MM.1S (cell line): ENCODE measurements at regions not wholly inside any gene's neighbourhood (a gene's known extent, or its start where the extent isn't known, plus 50 kb on each side); places are given as distances from the start of the nearest gene placed in this dataset.

Experiments used
- DNase-seq: peaks from one replicate; pipeline ENCODE4 v3.0.0-alpha.2; 2015
- H2AFZ ChIP-seq: fragments of 300-600 bp; sonication (generic); 2 replicates; pipeline ENCODE4 v1.6.0; 2016; ENCODE audit warnings: antibody characterized with exemption, low read length
- H3F3A ChIP-seq: fragments of 300-600 bp; sonication (generic); 2 replicates; pipeline ENCODE4 v1.6.1; 2016; ENCODE audit warnings: mild to moderate bottlenecking, antibody characterized with exemption, low read length, moderate library complexity, mixed read lengths; ENCODE audit not compliant: insufficient read depth
- H3K27ac ChIP-seq: fragments of 300-600 bp; sonication (generic); 2 replicates; pipeline ENCODE4 v1.5.1; 2016; ENCODE audit warnings: mild to moderate bottlenecking, low read length
- H3K27me3 ChIP-seq: fragments of 300-600 bp; sonication (generic); replicated peaks from 2 replicates; pipeline ENCODE4 v1.6.0; 2016; ENCODE audit warnings: low read length; ENCODE audit not compliant: insufficient read depth
- H3K36me3 ChIP-seq: fragments of 300-600 bp; sonication (generic); replicated peaks from 2 replicates; pipeline ENCODE4 v1.6.1; 2016; ENCODE audit warnings: mild to moderate bottlenecking, low read length, mixed read lengths; ENCODE audit not compliant: insufficient read depth
- H3K4me1 ChIP-seq: fragments of 300-600 bp; sonication (generic); 2 replicates; pipeline ENCODE4 v1.6.1; 2016; ENCODE audit warnings: low read length, mixed read lengths
- H3K4me2 ChIP-seq: fragments of 300-600 bp; sonication (generic); 2 replicates; pipeline ENCODE4 v1.6.0; 2016; ENCODE audit warnings: low read depth, low read length
- H3K4me3 ChIP-seq: fragments of 300-600 bp; sonication (generic); 2 replicates; pipeline ENCODE4 v1.5.1; 2016; ENCODE audit warnings: low read length, mixed read lengths
- H3K79me2 ChIP-seq: fragments of 300-600 bp; sonication (generic); 2 replicates; pipeline ENCODE4 v1.6.1; 2016; ENCODE audit warnings: mixed run types, low read length, mixed read lengths
- H3K9ac ChIP-seq: fragments of 300-600 bp; sonication (generic); 2 replicates; pipeline ENCODE4 v1.6.1; 2016; ENCODE audit warnings: low read length, mixed read lengths
- H3K9me2 ChIP-seq: fragments of 300-600 bp; sonication (generic); replicated peaks from 2 replicates; pipeline ENCODE4 v1.6.1; 2016; ENCODE audit warnings: mild to moderate bottlenecking, low read length, mixed read lengths; ENCODE audit not compliant: insufficient read depth
- H3K9me3 ChIP-seq: fragments of 300-600 bp; sonication (generic); replicated peaks from 2 replicates; pipeline ENCODE4 v1.6.1; 2016; ENCODE audit warnings: mild to moderate bottlenecking, low read length, mixed read lengths; ENCODE audit not compliant: insufficient read depth
- H4K20me1 ChIP-seq: fragments of 300-600 bp; sonication (generic); 2 replicates; pipeline ENCODE4 v1.6.1; 2016; ENCODE audit warnings: mild to moderate bottlenecking, low read length, moderate library complexity, mixed read lengths; ENCODE audit not compliant: insufficient read depth
- CTCF ChIP-seq: fragments of 300-600 bp; sonication (generic); IDR thresholded peaks from 2 replicates; pipeline ENCODE4 v1.5.1; 2016; ENCODE audit warnings: antibody characterized with exemption, low read length, mixed read lengths
- EZH2 ChIP-seq: fragments of 300-600 bp; sonication (generic); optimal IDR thresholded peaks from 2 replicates; pipeline ENCODE3; 2017; ENCODE audit warnings: low read depth, mild to moderate bottlenecking, antibody characterized with exemption, low read length, mixed read lengths
- EZH2phosphoT487 ChIP-seq: fragments of 300-600 bp; sonication (generic); IDR thresholded peaks from 2 replicates; pipeline ENCODE4 v1.6.1; 2018; ENCODE audit warnings: antibody characterized with exemption, low read length

- Histone ChIP-seq H3K79me2 (no peaks in the 10 kb centered on the region), H3K9ac (no peak overlapping the region), H3K36me3 (no peaks in the 10 kb centered on the region), H3K27me3 (no peaks in the 10 kb centered on the region), H4K20me1 (no peaks in the 10 kb centered on the region), H3K4me3 (no peak overlapping the region), H3K9me2 (no peaks in the 10 kb centered on the region), H3K9me3 (no peaks in the 10 kb centered on the region), H3K4me1 (no peaks in the 10 kb centered on the region), H3K27ac (no peak overlapping the region), H3K4me2 (no peak overlapping the region), H3F3A (no peaks in the 10 kb centered on the region), H2AFZ (no peak overlapping the region)
- no peak for TF ChIP-seq EZH2phosphoT487
- no peak for TF ChIP-seq EZH2
- TF ChIP-seq CTCF = no peak
- no peak for DNase-seq
Observed at GRCh38 chr11:33420959-33421566, 163.9 kb downstream of the HIPK3 start.

GRCh38 chr11:33419924-33420323 is 162.7 kb downstream of the HIPK3 start:
- Histone ChIP-seq H3K36me3 (no peaks in the 10 kb centered on the region), H2AFZ (no peak overlapping the region), H3K27me3 (no peaks in the 10 kb centered on the region), H3K4me1 (no peaks in the 10 kb centered on the region), H3K27ac (no peak overlapping the region), H4K20me1 (no peaks in the 10 kb centered on the region), H3F3A (no peaks in the 10 kb centered on the region), H3K9me3 (no peaks in the 10 kb centered on the region), H3K9me2 (no peaks in the 10 kb centered on the region), H3K9ac (no peak overlapping the region), H3K4me2 (no peak overlapping the region), H3K4me3 (no peak overlapping the region), H3K79me2 (no peaks in the 10 kb centered on the region)
- DNase-seq = no peak
- TF ChIP-seq EZH2phosphoT487 (no peak), CTCF (no peak), EZH2 (no peak)

- Histone ChIP-seq H3K9me2 (no peaks in the 10 kb centered on the region), H3K27me3 (no peaks in the 10 kb centered on the region), H3K79me2 (no peaks in the 10 kb centered on the region), H3K4me1 (no peaks in the 10 kb centered on the region), H3K27ac (no peak overlapping the region), H3K4me2 (no peak overlapping the region), H4K20me1 (no peaks in the 10 kb centered on the region), H3K9me3 (no peaks in the 10 kb centered on the region), H3K4me3 (no peak overlapping the region), H2AFZ (no peak overlapping the region), H3F3A (no peaks in the 10 kb centered on the region), H3K9ac (no peak overlapping the region), H3K36me3 (no peaks in the 10 kb centered on the region)
- TF ChIP-seq CTCF = no peak
- TF ChIP-seq EZH2 = no peak
- no peak for TF ChIP-seq EZH2phosphoT487
- DNase-seq = no peak
Observed at GRCh38 chr11:33417121-33417520, 159.9 kb downstream of the HIPK3 start.
